MCF 10A (cell line): ENCODE measurements at regions not wholly inside any gene's neighbourhood (a gene's known extent, or its start where the extent isn't known, plus 50 kb on each side); places are given as distances from the start of the nearest gene placed in this dataset.

Experiments
- BruUV-seq: library from RNA; stranded (reverse); fragments of 400-500 nt; replicated peaks from 2 replicates; lab custom pipeline; 2021; lab: Mats Ljungman, UMichigan
- CTCF ChIA-PET: fragments of 300-600 bp; sonication (Branson Sonifier 250); formaldehyde crosslinking; extraction: SDS; loops from one replicate; lab custom pipeline; 2021; ENCODE audit warnings: antibody characterized with exemption, inconsistent platforms; lab: Yijun Ruan, JAX
- POLR2A ChIA-PET: fragments of 300-600, 350-650 bp; sonication (Branson Sonifier 250); formaldehyde crosslinking; extraction: SDS; loops from one replicate; lab custom pipeline; 2020; ENCODE audit warnings: antibody characterized with exemption, inconsistent platforms; lab: Yijun Ruan, JAX
- DNase-seq: peaks from one replicate; pipeline ENCODE4 v3.0.0-alpha.2; 2018; ENCODE audit not compliant: unreplicated experiment
- H3K27ac Mint-ChIP-seq: one replicate; pipeline ENCODE4 v1.8.0; 2022; ENCODE audit warnings: mild to moderate bottlenecking, low read depth, mixed read lengths; ENCODE audit not compliant: unreplicated experiment
- H3K27me3 Mint-ChIP-seq: one replicate; pipeline ENCODE4 v1.8.0; 2022; ENCODE audit warnings: mixed read lengths; ENCODE audit not compliant: insufficient read depth, unreplicated experiment
- H3K36me3 Mint-ChIP-seq: one replicate; pipeline ENCODE4 v1.8.0; 2022; ENCODE audit warnings: mild to moderate bottlenecking, moderate library complexity, mixed read lengths; ENCODE audit not compliant: insufficient read depth, unreplicated experiment
- H3K4me1 Mint-ChIP-seq: one replicate; pipeline ENCODE4 v1.8.0; 2022; ENCODE audit warnings: mixed read lengths; ENCODE audit not compliant: insufficient read depth, unreplicated experiment
- H3K4me3 Mint-ChIP-seq: one replicate; pipeline ENCODE4 v1.8.0; 2022; ENCODE audit warnings: mild to moderate bottlenecking, moderate library complexity, mixed read lengths; ENCODE audit not compliant: unreplicated experiment
- H3K9me3 Mint-ChIP-seq: one replicate; pipeline ENCODE4 v1.8.0; 2022; ENCODE audit warnings: mixed read lengths; ENCODE audit not compliant: unreplicated experiment
- intact Hi-C: fragments of 100-400 bp; cut with micrococcal nuclease; formaldehyde crosslinking; loops from 2 replicates; pipeline ENCODE4 v1.14.1; 2022
- TF ChIP-seq, protein P1 (sequence below): fragments of 200-600 bp; IDR thresholded peaks from one replicate; pipeline ENCODE4 v1.8.0; 2022; ENCODE audit warnings: antibody characterized with exemption, mild to moderate bottlenecking; ENCODE audit not compliant: unreplicated experiment

DNA sequence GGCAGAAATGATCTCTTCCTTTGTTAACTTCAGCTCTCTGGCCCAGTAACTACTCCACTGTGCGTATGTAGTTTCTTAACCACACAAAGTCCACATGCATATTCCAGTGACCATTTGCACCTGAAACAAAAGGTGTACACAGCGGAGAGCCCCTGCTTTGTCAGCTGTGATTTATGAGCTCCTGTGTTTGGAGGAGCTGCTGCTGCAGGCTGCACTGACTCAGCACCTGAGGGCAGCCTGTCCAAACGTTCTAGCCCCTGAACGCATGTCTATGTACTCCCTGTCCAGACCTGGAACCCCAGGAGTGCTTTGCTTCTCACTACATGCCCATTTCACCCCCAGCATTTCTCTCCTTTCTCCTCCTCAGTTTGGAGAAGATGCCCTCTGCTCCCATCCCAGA lies 216.1 kb downstream of the ABCC12 start:
- H3K9me3 Mint-ChIP-seq = no peaks in the 10 kb centered on the region
- intact Hi-C loops = no loop called here
- no peaks in the 10 kb centered on the region for H3K36me3 Mint-ChIP-seq
- peak; percentile 1 for DNase-seq
- TF ChIP-seq, protein P1, sequence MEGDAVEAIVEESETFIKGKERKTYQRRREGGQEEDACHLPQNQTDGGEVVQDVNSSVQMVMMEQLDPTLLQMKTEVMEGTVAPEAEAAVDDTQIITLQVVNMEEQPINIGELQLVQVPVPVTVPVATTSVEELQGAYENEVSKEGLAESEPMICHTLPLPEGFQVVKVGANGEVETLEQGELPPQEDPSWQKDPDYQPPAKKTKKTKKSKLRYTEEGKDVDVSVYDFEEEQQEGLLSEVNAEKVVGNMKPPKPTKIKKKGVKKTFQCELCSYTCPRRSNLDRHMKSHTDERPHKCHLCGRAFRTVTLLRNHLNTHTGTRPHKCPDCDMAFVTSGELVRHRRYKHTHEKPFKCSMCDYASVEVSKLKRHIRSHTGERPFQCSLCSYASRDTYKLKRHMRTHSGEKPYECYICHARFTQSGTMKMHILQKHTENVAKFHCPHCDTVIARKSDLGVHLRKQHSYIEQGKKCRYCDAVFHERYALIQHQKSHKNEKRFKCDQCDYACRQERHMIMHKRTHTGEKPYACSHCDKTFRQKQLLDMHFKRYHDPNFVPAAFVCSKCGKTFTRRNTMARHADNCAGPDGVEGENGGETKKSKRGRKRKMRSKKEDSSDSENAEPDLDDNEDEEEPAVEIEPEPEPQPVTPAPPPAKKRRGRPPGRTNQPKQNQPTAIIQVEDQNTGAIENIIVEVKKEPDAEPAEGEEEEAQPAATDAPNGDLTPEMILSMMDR = no peak
- H3K4me3 Mint-ChIP-seq = no peak overlapping the region
- peaks cover 12% of the 10 kb centered on the region for H3K27me3 Mint-ChIP-seq
- ChIA-PET CTCF (interaction anchor here (0.6 kb wide), 1 partner anchor 217 kb away, joined by 3 read pairs; no protein-coding TSS in a partner anchor), POLR2A (interaction anchor here (0.6 kb wide), 1 partner anchor 305 kb away, joined by 3 read pairs; the partner anchor contains the start of gene LONP2)
- no peak overlapping the region for H3K27ac Mint-ChIP-seq
- no peaks in the 10 kb centered on the region for H3K4me1 Mint-ChIP-seq
- BruUV-seq = no TSS peak

DNA sequence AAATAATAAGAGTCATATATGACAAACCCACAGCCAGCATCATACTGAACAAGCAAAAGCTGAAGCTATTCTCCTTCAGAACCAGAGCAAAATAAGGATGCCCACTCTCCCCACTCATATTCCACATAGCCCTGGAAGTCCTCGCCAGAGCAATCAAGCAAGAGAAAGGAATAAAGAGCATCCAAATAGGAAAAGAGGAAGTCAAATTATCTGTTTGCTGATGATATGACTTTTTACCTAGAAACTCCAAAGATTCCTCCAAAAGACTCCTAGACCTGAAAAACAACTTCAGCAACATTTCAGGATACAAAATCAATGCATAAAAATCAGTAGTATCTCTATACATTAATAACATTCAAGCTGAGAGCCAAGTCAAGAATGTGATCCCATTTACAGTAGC lies 217.5 kb downstream of the ABCC12 start:
- Mint-ChIP-seq H3K9me3 (no peaks in the 10 kb centered on the region), H3K27ac (no peak overlapping the region), H3K4me1 (no peaks in the 10 kb centered on the region), H3K4me3 (no peak overlapping the region), H3K27me3 (peaks cover 12% of the 10 kb centered on the region), H3K36me3 (no peaks in the 10 kb centered on the region)
- intact Hi-C loops = no loop called here
- ChIA-PET POLR2A (no interaction called here), CTCF (interaction anchor here (0.6 kb wide), 1 partner anchor 63 kb away, joined by 3 read pairs; no protein-coding TSS in a partner anchor)
- TF ChIP-seq, protein P1 = no peak
- no TSS peak for BruUV-seq
- no peak for DNase-seq

DNA sequence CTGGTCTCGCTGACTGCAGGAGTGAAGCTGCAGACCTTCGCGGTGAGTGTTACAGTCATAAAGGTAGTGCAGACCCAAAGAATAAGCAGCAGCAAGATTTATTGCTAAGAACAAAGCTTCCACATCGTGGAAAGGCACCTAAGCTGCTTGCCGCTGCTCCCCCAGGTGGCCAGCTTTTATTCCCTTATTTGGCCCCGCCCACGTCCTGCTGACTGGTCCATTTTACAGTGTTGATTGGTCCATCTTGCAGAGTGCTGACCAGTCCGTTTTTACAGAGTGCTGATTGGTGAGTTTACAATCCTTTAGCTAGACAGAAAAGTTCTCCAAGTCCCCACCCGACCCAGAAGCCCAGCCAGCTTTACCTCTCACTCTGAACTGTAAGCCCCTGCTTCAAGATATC lies 227.8 kb downstream of the ABCC12 start:
- intact Hi-C loops = no loop called here
- no TSS peak for BruUV-seq
- Mint-ChIP-seq H3K9me3 (no peaks in the 10 kb centered on the region), H3K27ac (no peak overlapping the region), H3K27me3 (no peaks in the 10 kb centered on the region), H3K4me3 (no peak overlapping the region), H3K4me1 (no peaks in the 10 kb centered on the region), H3K36me3 (no peaks in the 10 kb centered on the region)
- ChIA-PET POLR2A (no interaction called here), CTCF (interaction anchor here (1.1 kb wide), 1 partner anchor 158 kb away, joined by 3 read pairs; no protein-coding TSS in a partner anchor)
- peak; percentile 11 for DNase-seq
- TF ChIP-seq, protein P1 = no peak

DNA sequence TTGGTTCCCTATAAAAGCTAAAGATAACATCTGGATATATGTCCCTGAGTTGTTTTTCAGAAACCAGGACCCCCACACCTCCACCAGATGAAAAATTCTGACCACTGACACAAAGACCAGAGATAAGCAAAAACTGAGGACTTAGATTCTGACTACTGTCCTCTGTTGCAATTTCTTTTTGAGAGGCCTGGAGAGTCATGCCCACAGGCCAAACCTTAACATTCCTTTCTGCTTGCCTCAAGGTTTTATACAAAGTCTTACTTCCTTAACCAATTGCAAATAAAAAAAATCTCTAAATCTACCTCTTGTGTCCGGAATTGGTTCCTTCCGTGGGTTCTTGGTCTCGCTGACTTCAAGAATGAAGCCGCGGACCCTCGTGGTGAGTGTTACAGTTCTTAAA lies 228.5 kb downstream of the ABCC12 start:
- Mint-ChIP-seq H3K27me3 (no peaks in the 10 kb centered on the region), H3K27ac (no peak overlapping the region), H3K4me1 (no peaks in the 10 kb centered on the region), H3K36me3 (no peaks in the 10 kb centered on the region), H3K4me3 (no peak overlapping the region), H3K9me3 (no peaks in the 10 kb centered on the region)
- TF ChIP-seq, protein P1 = no peak
- BruUV-seq = no TSS peak
- intact Hi-C loops = no loop called here
- ChIA-PET POLR2A (no interaction called here), CTCF (no interaction called here)
- no peak for DNase-seq
